ENCODE measurements at regions not wholly inside any gene's neighbourhood (a gene's known extent, or its start where the extent isn't known, plus 50 kb on each side); places are given as distances from the start of the nearest gene placed in this dataset.

DNA sequence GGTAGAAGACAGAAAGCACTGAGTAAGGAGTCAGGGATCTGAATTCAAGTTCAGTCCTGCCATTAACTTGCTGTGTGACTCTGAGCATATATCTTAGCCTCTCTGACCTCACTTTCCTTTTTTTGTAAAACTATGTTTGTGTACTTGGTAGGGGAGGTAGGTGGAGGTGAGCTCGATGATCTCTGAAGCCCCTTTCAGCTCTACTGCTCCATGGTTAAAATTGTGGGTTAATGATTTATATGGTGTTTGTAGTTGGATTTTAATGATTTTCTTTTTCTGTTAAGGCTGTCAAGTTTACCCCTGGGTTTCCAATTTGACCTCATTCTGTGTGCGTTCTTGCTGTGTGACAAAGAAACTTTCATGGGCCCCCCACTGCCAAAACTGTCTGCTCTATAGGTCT is 124.1 kb downstream of the CD164 start:
- no peak for FAIRE-seq
- CTCF ChIA-PET: no interaction called here

GRCh38 chr6:109257494-109257893 is 124.8 kb downstream of the CD164 start:
- FAIRE-seq (no peak), DNase-seq (ENCODE audit: low read depth in 1 of 2, low spot score in 1 of 2) (no peak), ATAC-seq (no peak)
- no peak overlapping the region for H3K4me2 ChIP-seq
- 94% methylated on average over 2 of the region's 2 CpGs for WGBS (ENCODE audit: missing lambda C conversion rate)
- H3K27ac ChIP-seq: no peak overlapping the region
- ChIA-PET POLR2A (no interaction called here), CTCF (no interaction called here)
- no peaks in the 10 kb centered on the region for H3K9me3 ChIP-seq
- H3K4me1 ChIP-seq: no peaks in the 10 kb centered on the region
- no peak overlapping the region for H3K4me3 ChIP-seq
- TF ChIP-seq ELK1 (IDR thresholded peaks at IDR 0.05; ENCODE audit: low read depth, low read length) (no peak), E2F6 (IDR thresholded peaks at IDR 0.05; ENCODE audit: borderline replicate concordance, low read depth) (no peak), CTCF (IDR thresholded peaks at IDR 0.05) (no peak), EHMT2 (IDR thresholded peaks at IDR 0.05; ENCODE audit: low read depth) (no peak), RAD21 (conservative IDR thresholded peaks at IDR 0.05 in 1 of 2, IDR thresholded peaks at IDR 0.05 in 1 of 2) (no peak), CHD4 (IDR thresholded peaks at IDR 0.05; ENCODE audit: borderline replicate concordance) (no peak)
- TF ChIP-seq, protein P1, sequence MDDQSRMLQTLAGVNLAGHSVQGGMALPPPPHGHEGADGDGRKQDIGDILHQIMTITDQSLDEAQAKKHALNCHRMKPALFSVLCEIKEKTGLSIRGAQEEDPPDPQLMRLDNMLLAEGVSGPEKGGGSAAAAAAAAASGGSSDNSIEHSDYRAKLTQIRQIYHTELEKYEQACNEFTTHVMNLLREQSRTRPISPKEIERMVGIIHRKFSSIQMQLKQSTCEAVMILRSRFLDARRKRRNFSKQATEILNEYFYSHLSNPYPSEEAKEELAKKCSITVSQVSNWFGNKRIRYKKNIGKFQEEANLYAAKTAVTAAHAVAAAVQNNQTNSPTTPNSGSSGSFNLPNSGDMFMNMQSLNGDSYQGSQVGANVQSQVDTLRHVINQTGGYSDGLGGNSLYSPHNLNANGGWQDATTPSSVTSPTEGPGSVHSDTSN (IDR thresholded peaks at IDR 0.05): no peak

More for the DNA sequence above, 124.1 kb downstream of the CD164 start:
- no peak for DNase-seq (ENCODE audit: low read depth in 1 of 2, low spot score in 1 of 2)
- POLR2A ChIA-PET: no interaction called here
- H3K4me2 ChIP-seq: no peak overlapping the region
- H3K4me1 ChIP-seq: no peaks in the 10 kb centered on the region
- no peak overlapping the region for H3K27ac ChIP-seq
- H3K4me3 ChIP-seq: no peak overlapping the region
- TF ChIP-seq GATA3 (IDR thresholded peaks at IDR 0.05; ENCODE audit: borderline replicate concordance): no peak
- H3K9me3 ChIP-seq: no peaks in the 10 kb centered on the region
- ATAC-seq: no peak
- WGBS (ENCODE audit: missing lambda C conversion rate): 68% methylated on average over 2 of the region's 2 CpGs

DNA sequence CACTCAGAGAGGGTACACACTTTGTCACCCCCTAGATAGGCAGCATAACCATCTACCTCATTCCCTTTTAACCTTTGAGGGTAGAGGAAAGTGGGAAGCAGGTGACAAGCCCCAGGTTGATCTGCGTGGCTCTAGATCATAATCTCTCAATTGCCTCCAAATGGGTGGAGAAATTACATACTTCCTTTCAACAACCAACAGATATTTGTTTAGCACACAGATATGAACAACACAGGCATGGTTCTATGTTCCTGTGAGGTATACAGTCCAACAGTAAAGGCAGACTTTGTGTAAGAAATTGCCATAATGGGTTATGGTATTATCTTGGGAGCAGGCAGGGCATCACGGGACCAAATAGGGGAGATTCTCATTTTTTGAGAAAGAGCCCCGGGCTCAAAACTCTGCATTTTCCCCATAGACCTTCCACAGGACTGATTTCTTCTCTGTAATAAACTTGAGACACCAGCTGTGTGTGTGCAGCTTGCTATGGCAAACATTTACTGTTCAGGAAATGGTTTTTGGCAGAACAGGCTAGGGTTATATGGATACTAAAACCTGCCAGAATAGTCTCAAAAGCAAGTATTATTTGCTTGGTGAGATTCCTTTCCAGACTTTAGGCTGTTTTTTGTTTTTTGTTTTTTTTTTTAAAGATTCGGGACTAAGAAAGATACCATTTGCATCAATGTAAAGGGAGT is 126.2 kb downstream of the CD164 start:
- DNase-seq (ENCODE audit: low read depth in 1 of 2, low spot score in 1 of 2) (no peak), FAIRE-seq (no peak), ATAC-seq (no peak)
- TF ChIP-seq CHD2 (IDR thresholded peaks at IDR 0.05; ENCODE audit: low read length, partially characterized antibody) (no peak), MAZ (IDR thresholded peaks at IDR 0.05; ENCODE audit: borderline replicate concordance, low read depth, low read length) (no peak)
- CTCF ChIA-PET: interaction anchor here (0.6 kb wide), 2 partner anchors 185 to 922 kb away, joined by 3 read pairs; no protein-coding TSS in a partner anchor
- no peak overlapping the region for H3K4me3 ChIP-seq
- 85% methylated on average over 4 of the region's 4 CpGs for WGBS (ENCODE audit: missing lambda C conversion rate)
- H3K27ac ChIP-seq: no peak overlapping the region
- H3K4me2 ChIP-seq: no peak overlapping the region
- H3K4me1 ChIP-seq: peaks cover 9% of the 10 kb centered on the region
- POLR2A ChIA-PET: no interaction called here
- H3K9me3 ChIP-seq: no peaks in the 10 kb centered on the region

GRCh38 chr6:109255087-109255486 is 127.2 kb downstream of the CD164 start:
- no peak overlapping the region for H3K4me3 ChIP-seq
- WGBS (ENCODE audit: missing lambda C conversion rate): 82% methylated on average over 5 of the region's 5 CpGs
- no peak overlapping the region for H3K4me2 ChIP-seq
- no peak for TF ChIP-seq CBX8 (IDR thresholded peaks at IDR 0.05)
- TF ChIP-seq RARB (CRISPR knock-in tag; IDR thresholded peaks at IDR 0.05): no peak
- FAIRE-seq (no peak), ATAC-seq (no peak), DNase-seq (ENCODE audit: low read depth in 1 of 2, low spot score in 1 of 2) (no peak)
- ChIA-PET POLR2A (no interaction called here), CTCF (no interaction called here)
- H3K27ac ChIP-seq: no peak overlapping the region
- peaks cover 9% of the 10 kb centered on the region for H3K4me1 ChIP-seq
- H3K9me3 ChIP-seq: no peaks in the 10 kb centered on the region

Data from A549 (cell line).